Stimulated activated CD4-positive, alpha-beta T cell treated with anti-CD3 and anti-CD28 coated beads, Interleukin-4, amount 100 ng/mL, for 4 hours (primary cell): ENCODE measurements at regions not wholly inside any gene's neighbourhood (a gene's known extent, or its start where the extent isn't known, plus 50 kb on each side); places are given as distances from the start of the nearest gene placed in this dataset.

ENCODE experiments used
- DNase-seq, 2 experiments: peaks; one replicate each; pipeline ENCODE4 v3.0.0-alpha.2; 2020

DNA sequence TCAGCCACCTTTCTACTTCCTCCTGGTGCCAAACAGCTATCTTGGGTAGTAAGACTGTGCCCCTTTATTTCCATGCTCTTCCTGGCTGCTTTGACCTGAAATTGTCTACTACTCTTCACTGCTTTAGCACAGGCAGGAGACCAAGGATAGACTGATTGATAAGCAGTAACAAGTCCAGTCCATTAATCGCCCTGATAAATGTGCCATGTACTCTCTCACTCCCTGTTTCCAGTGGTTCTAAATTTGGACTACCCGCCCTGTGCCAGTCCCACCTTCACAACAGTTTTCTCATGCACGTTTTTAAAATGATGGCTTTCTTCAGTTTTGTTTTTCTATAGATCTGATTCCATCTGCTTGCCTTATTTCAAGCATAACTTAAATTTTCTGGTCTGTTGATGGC, 189.6 kb upstream of the RBMS1 start:
- no peak for DNase-seq

DNA sequence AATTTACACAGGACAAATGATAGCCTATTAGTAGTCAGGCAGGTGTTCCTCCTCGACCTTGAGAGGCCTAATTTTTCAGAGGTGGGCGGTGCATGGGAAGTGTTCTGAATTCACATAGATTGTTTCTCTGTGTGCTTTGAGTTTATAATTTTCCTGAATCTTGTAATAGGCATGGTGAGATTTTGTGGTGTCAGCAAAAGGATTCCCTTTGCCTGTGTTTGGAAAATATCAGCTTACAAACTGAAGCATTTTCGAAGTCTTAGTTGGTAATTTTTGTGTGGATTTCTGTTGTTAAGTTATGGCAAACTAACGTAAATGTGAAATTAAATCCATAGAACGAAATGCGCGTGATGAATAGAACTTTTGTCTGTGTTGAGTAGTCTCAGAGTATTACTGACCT, 194.0 kb upstream of the RBMS1 start:
- no peak for DNase-seq

DNA sequence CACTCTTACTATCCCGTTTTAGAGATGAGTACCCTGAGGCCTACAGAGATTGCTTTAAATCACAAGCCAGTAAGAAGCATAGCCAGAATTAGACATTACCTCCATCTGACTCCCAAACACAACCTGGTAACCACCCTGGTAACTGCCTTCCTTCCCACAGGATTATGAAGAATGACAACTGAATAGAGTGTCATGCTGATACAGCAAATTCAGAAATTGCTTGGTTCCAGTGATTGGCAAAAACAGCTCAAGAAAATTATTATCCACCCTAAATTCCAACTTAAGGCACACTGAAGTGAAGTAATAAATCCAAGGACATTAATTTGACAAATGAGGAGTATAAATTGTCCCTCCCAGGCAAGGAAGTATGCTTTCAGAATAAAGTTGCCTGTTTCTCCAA, 195.8 kb upstream of the RBMS1 start:
- DNase-seq = no peak

DNA sequence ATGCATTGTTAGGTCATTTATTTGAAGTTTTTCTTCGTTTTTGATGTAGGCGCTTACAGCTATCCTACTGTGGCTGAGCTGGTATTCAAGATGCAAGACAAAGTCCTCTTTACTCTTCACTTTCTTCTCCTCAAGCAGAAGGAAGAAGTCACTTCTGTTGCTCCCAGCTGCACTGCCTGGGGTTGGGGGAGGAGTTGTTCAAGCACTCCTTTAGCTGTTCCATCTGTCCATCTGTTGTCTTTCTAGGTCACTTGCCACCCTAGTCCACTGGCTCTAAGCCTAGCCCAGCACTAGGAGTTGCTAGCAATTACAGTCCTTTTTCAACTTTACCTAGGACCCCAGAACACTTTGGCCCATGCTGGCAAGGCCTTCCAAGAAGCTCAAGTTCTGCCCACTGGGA, 200.6 kb upstream of the RBMS1 start:
- no peak for DNase-seq

DNA sequence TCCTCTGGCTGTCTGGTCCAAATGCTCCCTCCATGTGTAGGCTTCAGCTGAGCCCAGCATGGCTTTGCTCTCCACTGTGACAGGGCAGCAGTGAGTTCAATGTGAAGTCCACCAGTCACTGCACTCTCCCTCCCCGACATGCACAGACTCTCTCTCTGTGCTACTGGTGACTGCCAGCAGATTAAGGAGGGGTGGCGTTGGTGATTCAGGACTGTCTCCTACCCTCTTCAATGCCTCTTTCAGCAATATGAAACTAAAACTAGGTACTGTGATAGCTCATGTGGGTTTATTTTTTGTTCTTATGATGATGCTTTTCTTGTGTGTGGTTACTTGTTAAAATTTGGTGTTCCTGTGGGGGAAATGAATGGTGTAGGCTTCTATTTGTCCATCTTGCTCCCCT, 201.0 kb upstream of the RBMS1 start:
- DNase-seq = no peak

DNA sequence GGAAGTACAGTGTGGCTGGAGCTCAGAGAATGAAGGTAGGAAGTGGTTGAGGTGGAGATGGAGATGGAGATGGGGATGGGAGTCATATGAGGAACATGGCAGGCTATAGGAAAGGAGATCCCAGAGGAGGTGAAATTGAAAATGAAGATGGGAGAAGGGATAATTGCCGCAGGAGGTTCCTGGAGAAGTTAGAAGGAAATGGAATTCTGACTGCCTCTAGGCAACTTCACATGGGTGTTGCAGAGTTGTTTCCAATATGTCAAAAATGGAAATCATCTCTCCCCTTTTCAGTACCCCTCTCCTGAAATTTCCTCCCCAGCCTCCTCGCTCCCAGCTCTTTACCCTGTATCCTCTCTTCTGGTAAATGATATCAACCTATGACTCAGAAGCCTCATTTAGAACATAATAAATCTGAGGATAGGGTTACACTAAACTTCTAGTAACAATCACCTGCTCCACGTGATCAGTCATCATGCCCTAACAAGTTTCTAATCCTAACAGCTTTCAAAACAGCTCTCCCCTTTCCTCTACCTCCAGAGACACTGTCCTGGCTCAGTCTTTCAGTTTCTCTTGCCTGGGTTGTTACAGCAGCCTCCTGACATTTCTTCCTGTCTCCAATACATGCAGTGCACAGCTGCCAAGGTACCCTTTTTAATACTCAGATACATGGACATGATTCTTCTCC, 201.9 kb upstream of the RBMS1 start:
- DNase-seq = no peak

DNA sequence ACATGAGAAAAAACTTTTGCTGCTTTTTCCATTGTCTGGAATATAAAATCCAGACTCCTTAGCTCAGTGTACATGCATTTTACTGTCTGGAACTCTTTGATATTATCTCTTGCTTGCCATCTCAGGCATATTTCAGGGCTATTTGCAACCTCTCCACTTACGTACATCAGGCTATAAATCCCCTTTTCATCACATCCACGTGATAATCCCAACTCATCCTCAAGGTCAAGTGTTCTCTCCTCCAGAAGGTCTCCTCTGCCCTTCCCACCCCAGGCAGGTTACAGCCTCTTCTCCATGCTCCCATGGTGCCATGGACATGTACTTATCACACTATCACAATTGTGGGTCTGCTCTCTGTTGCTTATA, 202.5 kb upstream of the RBMS1 start:
- no peak for DNase-seq

DNA sequence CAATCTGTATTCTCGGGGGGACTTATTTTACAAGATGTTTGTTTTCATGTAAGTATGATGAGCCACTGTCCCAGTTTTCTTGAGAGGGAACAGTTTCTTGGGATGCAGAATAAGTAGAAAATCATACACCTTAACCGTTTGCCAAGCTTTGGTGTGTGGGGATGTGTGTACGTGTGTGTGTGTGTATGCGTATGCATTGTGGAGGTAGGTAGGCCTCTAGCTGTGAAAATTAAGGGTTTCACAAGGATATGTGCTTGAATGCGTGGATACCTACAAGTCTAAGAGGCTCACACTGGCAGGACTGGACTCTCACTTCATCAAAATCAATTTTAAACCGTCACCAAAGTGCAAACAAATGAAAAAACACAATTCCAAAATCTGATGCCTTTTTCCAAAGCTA, 204.2 kb upstream of the RBMS1 start:
- no peak for DNase-seq

DNA sequence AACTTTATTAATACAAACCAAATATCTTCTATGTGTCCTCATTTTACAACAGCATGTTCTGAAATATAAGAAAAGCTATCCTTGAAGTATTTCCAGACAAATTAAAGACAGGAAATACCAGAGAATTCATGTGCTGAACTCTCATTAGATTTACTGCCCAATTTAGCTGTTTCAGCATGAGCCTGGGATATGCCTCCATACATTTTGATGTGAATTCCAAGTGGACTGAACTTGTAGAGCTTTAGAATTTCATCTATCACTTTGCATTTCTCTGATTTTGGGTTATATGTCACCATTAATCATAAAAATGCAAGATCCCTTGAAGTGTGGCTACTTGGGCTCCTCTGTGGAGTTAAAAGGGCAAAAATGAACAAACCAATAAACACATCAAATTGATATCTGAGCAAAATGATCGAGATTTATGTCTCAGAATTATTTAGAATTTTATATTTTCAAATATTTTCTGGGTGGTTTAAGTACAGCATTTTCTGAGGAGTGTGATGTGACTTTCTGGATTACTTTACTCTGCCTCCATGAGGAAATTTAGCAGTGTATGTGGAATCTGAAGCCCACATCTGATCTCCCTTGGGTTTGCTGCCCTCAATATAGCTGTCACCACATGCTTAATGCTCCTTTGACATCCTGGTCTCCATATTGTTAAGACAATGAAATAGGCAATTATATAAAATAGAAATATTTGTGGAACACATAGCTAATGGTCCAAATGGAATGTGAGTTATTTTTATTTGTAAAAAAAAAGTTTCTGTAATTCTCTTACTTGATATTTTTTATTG, 206.6 kb upstream of the RBMS1 start:
- no peak for DNase-seq

DNA sequence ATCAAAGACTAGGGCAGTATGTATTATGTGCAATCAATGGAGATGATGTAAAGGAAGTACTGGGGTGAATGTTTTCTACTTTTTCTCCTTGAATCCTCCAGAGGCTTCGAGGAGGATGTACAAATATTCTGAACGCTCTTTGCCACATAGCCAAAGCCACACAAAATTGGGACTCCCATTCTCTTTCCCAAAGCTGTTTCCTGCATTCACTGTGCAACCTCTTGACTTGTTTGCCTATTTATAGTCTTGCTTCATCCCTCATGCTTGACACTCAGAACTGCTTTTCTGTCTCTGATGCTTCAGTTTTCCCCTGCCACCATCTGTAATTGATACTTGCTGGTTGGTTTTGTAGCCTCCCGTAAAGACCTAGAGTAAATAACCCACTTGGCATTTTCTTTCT, 208.2 kb upstream of the RBMS1 start:
- DNase-seq = no peak

DNA sequence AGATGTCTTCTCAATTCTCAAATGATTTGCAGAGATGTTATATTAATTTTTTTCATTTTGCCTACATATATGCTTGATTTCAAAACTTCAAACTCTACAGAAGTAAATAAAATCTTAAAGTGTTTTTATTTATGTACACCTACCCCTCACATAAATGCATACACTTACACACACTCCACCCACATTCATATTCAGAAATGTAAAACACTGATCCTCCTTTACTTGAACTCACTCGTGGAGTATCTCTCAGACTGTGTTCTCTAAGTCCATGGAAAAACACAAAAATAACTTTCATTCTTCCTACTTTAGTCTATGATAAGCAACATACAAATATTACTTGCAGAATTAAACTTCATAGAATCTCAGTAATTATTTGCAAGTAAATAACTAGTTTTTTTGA, 209.1 kb upstream of the RBMS1 start:
- no peak for DNase-seq

DNA sequence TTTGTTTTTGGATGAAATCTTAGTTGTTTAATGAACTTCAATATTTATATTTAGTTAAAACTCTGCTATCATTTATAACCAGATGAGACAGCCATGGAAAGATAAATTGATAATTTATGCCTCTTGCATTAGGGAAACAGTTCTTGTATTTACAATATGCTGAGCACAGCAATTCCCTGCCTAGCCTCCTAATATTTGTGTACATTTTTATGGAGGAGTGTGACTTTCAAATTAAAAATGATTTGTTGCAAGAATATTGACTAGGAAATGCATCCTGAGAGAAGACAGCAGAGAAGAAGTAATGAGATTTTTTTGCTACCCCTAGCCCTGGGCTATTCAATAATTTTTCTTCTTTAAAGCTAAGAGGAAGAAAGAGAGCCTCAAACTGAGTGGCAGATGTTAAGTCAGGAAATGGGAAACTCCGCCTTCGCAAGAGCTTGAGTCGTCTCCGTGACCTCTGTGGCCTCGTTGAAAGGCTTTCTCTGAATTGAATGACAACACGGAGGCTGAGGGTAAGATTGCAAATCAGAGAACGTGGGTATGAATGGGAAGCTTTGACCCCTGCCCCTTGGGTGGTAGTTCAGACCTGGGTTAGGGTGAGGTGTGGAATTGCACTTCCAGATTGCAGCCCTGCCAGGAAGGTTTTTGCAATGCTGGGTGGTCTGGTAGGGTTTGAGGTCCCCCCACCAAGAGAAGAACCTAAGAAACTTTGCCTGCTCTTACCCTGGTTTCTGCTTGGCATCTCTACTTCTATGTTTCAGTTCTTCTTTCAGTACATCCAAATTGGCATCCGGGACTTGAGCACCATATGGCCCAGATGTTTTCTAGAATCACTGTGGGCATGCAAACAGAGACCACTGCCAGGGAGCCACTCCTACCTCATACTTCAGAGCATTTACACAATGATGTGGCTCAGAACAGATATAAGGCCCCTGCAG, 210.3 kb upstream of the RBMS1 start:
- DNase-seq = peak in 1 of 2 experiments; percentile 14

DNA sequence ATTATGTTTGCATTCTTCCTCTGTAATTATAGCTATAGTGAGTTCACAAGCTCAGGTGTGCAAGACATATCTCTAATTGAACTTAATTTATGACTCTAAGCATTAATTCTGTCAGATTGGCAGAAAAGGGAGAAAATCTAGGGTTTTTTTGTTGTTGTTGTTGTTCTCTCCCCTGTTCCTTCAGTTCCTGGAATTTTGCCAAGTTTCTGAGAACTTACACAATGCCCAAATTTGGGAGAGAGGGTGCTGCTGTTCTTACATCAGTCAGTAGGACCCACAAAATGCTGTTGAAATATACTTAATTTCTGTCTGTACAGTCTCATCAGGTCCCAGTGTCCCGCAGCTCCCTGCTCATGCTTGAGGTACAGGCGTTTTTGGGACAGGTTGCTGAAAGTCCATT, 221.8 kb upstream of the RBMS1 start:
- DNase-seq = no peak

DNA sequence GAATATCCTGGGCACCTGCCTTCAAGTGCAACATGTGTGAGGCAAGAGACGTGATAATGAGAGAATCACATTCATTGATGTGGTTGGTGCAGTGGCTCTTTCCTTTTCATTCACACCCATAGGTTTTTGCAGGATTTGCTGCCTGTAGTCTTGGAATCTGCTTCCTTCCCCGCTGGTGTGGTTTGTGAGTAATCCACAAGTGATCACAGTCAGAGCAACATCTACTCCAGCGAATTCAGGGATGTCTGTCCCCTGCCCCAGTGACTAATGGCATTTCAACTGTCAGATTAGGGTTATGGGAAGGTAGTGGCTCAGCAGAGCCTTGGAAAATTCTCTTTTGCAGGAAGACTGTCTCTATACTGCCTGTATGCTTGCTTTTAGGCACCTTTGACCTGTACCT, 225.5 kb upstream of the RBMS1 start:
- DNase-seq = no peak

DNA sequence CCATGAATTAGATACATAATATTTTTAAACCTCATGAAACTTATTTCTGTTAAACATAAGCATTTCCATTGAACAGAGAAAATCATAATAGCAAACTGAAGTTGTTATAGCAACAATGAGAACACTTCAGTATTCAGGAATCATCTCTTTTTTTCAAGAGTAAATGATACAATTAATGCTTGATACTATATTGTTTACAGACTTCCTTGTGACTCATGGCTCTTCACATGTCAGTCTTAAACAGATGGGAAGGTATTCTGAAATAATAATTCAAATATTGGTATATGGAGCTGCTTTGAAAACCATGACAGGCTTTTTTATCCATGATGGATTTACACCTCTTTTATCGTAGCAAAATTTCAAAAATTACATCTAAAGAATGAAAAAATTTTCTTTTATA, 226.5 kb upstream of the RBMS1 start:
- no peak for DNase-seq

DNA sequence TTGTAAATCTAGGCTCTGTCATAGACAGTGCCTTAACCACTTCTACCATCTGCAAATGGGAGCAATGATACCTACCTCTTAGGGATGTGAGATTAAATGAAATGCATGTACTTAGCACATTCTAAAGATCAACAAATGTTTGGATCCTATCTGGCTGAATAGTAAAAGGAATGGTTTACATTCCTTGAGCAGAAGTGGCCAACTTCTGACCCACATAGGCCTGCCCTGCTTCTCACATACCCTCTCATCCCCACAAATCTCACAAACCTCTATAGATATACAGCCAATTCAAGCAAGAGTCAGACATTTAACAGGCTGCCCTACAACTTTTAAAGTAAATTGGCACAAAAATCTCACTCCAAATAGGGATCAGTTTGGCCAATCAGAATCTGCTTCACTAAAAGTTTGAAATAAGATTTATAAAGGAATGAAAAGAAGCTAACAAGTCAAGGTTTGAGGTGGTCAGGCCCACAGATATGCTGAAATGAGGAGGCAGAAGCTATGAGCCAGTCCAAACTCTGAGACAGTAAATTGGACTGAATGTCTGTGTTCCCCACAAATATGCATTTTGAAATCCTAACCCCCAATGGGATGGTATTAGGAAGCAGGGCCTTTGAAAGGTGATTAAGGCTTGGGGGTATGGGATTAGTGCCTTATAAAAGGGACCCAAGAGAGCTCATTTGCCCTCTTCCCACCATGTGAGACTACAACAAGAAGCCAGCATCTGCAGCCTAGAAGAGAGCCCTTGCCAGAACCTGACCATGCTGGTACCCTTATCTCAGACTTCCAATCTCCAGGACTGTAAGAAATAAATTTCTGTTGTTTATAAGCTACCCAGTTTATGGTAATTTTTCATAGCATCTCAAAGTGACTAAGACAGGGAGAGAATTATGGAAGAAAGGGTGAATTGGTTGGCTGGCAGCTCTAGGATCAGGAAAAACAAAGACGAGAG, 227.8 kb upstream of the RBMS1 start:
- DNase-seq = no peak

DNA sequence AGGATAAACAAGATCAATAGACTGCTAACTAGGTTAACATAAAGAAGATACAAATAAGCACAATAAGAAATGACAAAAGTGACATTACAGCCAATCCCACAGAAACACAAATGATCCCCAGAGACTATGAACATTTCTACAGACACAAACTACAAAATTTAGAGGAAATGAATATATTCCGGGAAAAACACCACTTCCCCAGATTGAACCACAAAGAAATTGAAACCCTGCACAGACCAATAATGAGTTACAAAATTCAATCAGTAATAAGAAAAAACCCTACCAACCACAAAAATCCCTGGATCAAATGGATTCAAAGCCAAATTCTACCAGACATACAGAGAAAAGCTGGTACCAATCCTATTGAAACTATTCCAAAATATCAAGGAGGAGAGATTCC, 232.4 kb upstream of the RBMS1 start:
- no peak for DNase-seq

DNA sequence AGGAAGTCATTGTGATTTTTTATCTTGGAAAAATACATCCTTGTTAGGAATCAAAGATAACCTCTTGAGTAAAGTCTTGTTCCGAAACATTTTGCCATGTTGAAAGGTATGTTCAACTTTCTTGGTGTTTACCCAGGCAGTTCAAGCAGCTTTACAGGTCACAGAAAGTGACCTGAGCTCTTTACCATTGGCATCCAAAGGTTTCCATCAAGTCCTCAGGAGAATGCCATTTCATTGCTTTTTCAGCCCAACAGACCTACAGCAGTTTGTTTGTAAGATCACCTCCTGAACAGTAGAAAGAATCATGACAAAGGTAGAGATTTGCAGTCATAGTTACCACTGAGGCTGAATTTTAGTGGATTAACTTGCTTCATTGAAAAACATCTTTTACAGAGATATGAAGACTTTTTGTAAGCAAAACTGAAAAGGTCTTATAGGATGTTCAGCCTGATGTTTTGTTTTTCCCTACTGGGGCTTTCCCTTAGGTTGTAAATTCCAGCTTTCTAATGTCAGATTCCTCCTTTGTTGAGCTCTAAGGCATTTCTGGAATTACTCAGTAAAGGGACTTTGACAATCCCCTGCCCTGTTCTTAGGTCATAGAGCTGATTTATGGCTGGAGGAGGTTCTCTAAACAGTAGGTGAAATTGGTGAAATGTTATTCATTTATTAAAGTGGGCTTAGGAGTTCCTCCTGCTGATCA, 236.8 kb upstream of the RBMS1 start:
- no peak for DNase-seq

DNA sequence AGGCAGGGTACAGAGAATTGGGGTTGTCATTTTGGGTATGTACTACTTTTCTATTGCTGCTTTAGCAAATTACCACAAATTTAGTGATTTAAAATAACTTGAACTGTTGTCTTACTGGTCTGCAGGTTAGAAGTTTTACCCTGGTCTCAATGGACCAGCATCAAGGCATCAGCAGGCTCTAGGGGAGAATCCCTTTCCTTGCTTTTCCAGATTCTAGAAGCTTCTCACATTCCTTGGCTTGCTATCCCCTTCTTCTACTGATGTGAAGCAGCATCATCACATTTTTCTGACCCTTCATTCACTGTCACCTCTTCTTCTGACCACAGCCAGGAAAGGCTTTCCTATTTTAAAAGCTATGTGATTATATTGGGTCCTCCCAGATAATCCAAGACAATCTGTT, 237.8 kb upstream of the RBMS1 start:
- no peak for DNase-seq

DNA sequence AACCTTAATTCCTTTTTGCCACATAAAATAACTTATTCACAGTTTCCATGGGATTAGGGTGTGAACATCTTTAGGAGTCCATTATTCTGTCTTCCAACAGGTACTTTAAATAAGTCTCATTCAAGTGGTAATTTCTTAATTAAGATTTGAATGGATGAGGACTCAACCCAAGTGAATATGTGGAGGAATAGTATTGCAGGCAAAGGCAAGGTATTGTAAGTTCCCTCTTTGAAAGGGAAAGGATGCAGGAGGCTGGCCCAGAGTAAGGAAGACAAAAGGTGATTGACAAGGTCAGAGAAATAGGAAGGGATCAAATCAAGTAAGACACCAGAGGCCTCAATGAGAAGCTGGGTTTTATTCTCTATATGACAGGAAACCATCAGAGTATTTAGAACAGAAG, 238.2 kb upstream of the RBMS1 start:
- DNase-seq = no peak

DNA sequence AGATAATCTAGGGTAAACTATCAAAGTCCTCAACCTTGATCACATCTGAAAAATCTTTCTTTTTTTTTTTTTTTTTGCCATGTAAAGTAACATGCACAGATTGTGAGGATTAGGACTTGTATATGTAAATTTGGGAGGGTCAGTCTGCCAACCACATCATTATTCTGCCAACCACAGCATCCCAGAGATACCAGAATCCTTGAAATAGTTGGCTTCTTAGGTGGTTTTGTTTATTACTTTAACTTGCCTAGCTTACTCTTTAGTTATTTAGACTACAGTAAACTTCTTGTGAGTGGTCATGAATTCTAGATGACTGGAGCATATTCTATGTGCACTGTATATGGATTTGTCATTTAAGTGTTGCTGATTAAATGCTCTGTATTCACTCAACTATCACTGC, 242.1 kb upstream of the RBMS1 start:
- DNase-seq = no peak
